GM12878 (cell line): ENCODE measurements at regions not wholly inside any gene's neighbourhood (a gene's known extent, or its start where the extent isn't known, plus 50 kb on each side); places are given as distances from the start of the nearest gene placed in this dataset.

Experiments
- ATAC-seq: fragments of 200-7000 bp; cut with Tn5 transposase; 3 replicates; pipeline ENCODE4 v1.9.1; 2020; ENCODE audit warnings: mild to moderate bottlenecking, moderate library complexity
- BruUV-seq: library from RNA; stranded (reverse); fragments of 400-500 nt; replicated peaks from 2 replicates; lab custom pipeline; 2021; lab: Mats Ljungman, UMichigan
- CTCF ChIA-PET: fragments of 300-600 bp; sonication (Branson Sonifier 250); formaldehyde crosslinking; extraction: SDS; loops from one replicate; lab custom pipeline; 2021; ENCODE audit warnings: inconsistent platforms; lab: Yijun Ruan, JAX
- POLR2A ChIA-PET: fragments of 350-600 bp; formaldehyde crosslinking; extraction: SDS; loops from one replicate; lab custom pipeline; 2021; ENCODE audit warnings: inconsistent platforms; lab: Charles Lee
- RAD21 ChIA-PET: fragments of 300-600 bp; sonication (Branson Sonifier 250); formaldehyde crosslinking; loops from one replicate; lab custom pipeline; 2023; ENCODE audit warnings: antibody characterized with exemption; ENCODE audit not compliant: unreplicated experiment; lab: Charles Lee
- SMC1A ChIA-PET: fragments of 300-600 bp; sonication (Branson Sonifier 250); formaldehyde crosslinking; loops from one replicate; lab custom pipeline; 2023; ENCODE audit not compliant: unreplicated experiment, uncharacterized antibody; lab: Charles Lee
- DNase-seq: peaks from one replicate; pipeline ENCODE4 v3.0.0-alpha.2; 2011; ENCODE audit warnings: low read depth, low spot score
- FAIRE-seq: peaks from 3 replicates; lab custom pipeline; 2011; peaks lifted over from hg19 to GRCh38; lab: Jason Lieb, UNC
- H2AFZ ChIP-seq: 2 replicates; pipeline ENCODE4 v1.6.0; 2011; ENCODE audit warnings: low read depth, low read length, control low read depth; ENCODE audit not compliant: control insufficient read depth
- H3K27ac ChIP-seq: 2 replicates; pipeline ENCODE4 v1.5.1; 2011; ENCODE audit warnings: control low read depth; ENCODE audit not compliant: control insufficient read depth, insufficient read depth
- H3K27me3 ChIP-seq, 2 experiments: replicated peaks in 1 of 2; 2 replicates each; pipeline versions ENCODE4 v1.6.0 to v1.6.1; 2011; ENCODE audit warnings: low read length in 1 of 2; ENCODE audit not compliant: control insufficient read depth in 2 of 2, insufficient read depth in 2 of 2
- H3K36me3 ChIP-seq, 2 experiments: 2 replicates each; pipeline ENCODE4 v1.5.1; 2011; ENCODE audit warnings: low read length in 1 of 2; ENCODE audit not compliant: control insufficient read depth in 2 of 2, insufficient read depth in 2 of 2
- H3K4me1 ChIP-seq: 2 replicates; pipeline ENCODE4 v1.6.1; 2011; ENCODE audit warnings: mild to moderate bottlenecking, low read length, moderate library complexity, mixed read lengths; ENCODE audit not compliant: control insufficient read depth, insufficient read depth
- H3K4me2 ChIP-seq: 2 replicates; pipeline ENCODE4 v1.6.0; 2011; ENCODE audit warnings: control low read depth; ENCODE audit not compliant: control insufficient read depth, insufficient read depth
- H3K4me3 ChIP-seq: fragments of 200-600 bp; sonication (generic); 2 replicates; pipeline ENCODE4 v1.5.1; 2016
- H3K79me2 ChIP-seq: 2 replicates; pipeline ENCODE4 v1.6.0; 2011; ENCODE audit warnings: low read length; ENCODE audit not compliant: control insufficient read depth, insufficient read depth
- H3K9ac ChIP-seq: 2 replicates; pipeline ENCODE4 v1.8.0; 2011; ENCODE audit warnings: low read length, control low read depth, mixed read lengths; ENCODE audit not compliant: control insufficient read depth, insufficient read depth
- H3K9me3 ChIP-seq: replicated peaks from 3 replicates; pipeline ENCODE4 v1.5.1; 2011; ENCODE audit warnings: mild to moderate bottlenecking, low read length; ENCODE audit not compliant: control insufficient read depth, insufficient read depth
- H4K20me1 ChIP-seq: 2 replicates; pipeline ENCODE4 v1.6.0; 2011; ENCODE audit not compliant: control insufficient read depth, insufficient read depth
- ESRRA ChIP-seq: IDR thresholded peaks from 2 replicates; pipeline ENCODE4 v1.6.1; 2012; ENCODE audit warnings: mild to moderate bottlenecking, low read length, improper control_type of control experiment
- NFYB ChIP-seq: IDR thresholded peaks from 2 replicates; pipeline ENCODE4 v1.6.1; 2011; ENCODE audit warnings: low read depth, mild to moderate bottlenecking, low read length, improper control_type of control experiment, moderate library complexity; ENCODE audit not compliant: insufficient read depth
- SPI1 ChIP-seq: IDR thresholded peaks from 2 replicates; pipeline ENCODE4 v1.6.1; 2011; ENCODE audit warnings: low read depth, mild to moderate bottlenecking, low read length, moderate library complexity, borderline replicate concordance; ENCODE audit not compliant: insufficient read depth
- SRF ChIP-seq, 2 experiments: IDR thresholded peaks; 2 replicates each; pipeline ENCODE4 v1.6.1; 2011; ENCODE audit warnings: low read depth in 2 of 2, low read length in 2 of 2, mild to moderate bottlenecking in 1 of 2, moderate library complexity in 1 of 2
- TBL1XR1 ChIP-seq: IDR thresholded peaks from 2 replicates; pipeline ENCODE4 v1.6.1; 2012; ENCODE audit warnings: low read depth, low read length, improper control_type of control experiment
- TCF7 ChIP-seq: IDR thresholded peaks from 2 replicates; pipeline ENCODE4 v1.6.1; 2014; ENCODE audit warnings: antibody characterized with exemption, borderline replicate concordance
- ZBED1 ChIP-seq: IDR thresholded peaks from 2 replicates; pipeline ENCODE4 v1.6.1; 2016; ENCODE audit warnings: borderline replicate concordance
- WGBS: methylation state at CpG from one replicate; pipeline ENCODE4 v1.1.6; 2016; ENCODE audit warnings: low lambda C conversion rate; ENCODE audit not compliant: insufficient replicate concordance, insufficient coverage; ENCODE audit errors: missing lambda C conversion rate; 5-methylcytosine and 5-hydroxymethylcytosine counted together
- in situ Hi-C: fragments of 300-500 bp; cut with MboI; formaldehyde crosslinking; loops from 9 replicates; pipeline ENCODE4 v1.14.3; 2018; ENCODE audit warnings: mixed read lengths
- intact Hi-C: fragments of 100-400 bp; cut with micrococcal nuclease; formaldehyde crosslinking; loops from one replicate; pipeline ENCODE4 v1.14.2; 2022; ENCODE audit not compliant: unreplicated experiment
- TF ChIP-seq, protein P1 (sequence below): fragments of 450-650 bp; IDR thresholded peaks from 2 replicates; pipeline ENCODE4 v1.6.1; 2017; ENCODE audit warnings: low read depth, mild to moderate bottlenecking, moderate library complexity
- TF ChIP-seq, protein P2 (sequence below), 3 experiments: IDR thresholded peaks in 2 of 3; conservative IDR thresholded peaks in 1 of 3; 2 replicates each; pipeline ENCODE4 v1.5.1; 2011; ENCODE audit warnings: low read depth in 3 of 3, low read length in 3 of 3, mild to moderate bottlenecking in 3 of 3, control low read depth in 2 of 3, moderate library complexity in 2 of 3, inconsistent platforms in 1 of 3, mixed read lengths in 1 of 3; ENCODE audit not compliant: control insufficient read depth in 2 of 3, insufficient read depth in 1 of 3; ENCODE audit errors: extremely low read depth in 1 of 3

DNA sequence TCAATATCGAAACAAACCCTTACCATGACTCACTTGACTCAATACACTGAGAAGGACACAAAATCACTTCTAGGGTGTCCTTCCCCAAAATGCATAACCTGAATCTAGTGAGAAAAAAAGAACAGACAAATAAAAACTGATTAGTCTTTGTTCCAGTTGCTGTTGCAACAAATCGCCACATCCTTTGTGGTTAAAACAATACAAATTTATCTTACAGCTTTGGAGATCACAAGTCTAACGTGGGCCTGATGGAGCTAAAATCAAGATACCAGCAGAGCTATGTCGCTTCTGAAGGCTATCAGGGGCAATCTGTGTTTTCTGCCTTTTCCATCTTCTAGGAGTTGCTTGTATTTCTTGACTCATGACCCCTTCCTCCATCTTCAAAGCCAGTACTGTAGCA lies 541.7 kb downstream of the KCNJ3 start:
- no peak for TF ChIP-seq TBL1XR1
- no peak for TF ChIP-seq ESRRA
- no peak for TF ChIP-seq SPI1
- TF ChIP-seq, protein P1, sequence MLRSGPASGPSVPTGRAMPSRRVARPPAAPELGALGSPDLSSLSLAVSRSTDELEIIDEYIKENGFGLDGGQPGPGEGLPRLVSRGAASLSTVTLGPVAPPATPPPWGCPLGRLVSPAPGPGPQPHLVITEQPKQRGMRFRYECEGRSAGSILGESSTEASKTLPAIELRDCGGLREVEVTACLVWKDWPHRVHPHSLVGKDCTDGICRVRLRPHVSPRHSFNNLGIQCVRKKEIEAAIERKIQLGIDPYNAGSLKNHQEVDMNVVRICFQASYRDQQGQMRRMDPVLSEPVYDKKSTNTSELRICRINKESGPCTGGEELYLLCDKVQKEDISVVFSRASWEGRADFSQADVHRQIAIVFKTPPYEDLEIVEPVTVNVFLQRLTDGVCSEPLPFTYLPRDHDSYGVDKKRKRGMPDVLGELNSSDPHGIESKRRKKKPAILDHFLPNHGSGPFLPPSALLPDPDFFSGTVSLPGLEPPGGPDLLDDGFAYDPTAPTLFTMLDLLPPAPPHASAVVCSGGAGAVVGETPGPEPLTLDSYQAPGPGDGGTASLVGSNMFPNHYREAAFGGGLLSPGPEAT, result no peak
- no peak for TF ChIP-seq ZBED1
- TF ChIP-seq TCF7, result no peak
- no peak for TF ChIP-seq NFYB
- TF ChIP-seq, protein P2, sequence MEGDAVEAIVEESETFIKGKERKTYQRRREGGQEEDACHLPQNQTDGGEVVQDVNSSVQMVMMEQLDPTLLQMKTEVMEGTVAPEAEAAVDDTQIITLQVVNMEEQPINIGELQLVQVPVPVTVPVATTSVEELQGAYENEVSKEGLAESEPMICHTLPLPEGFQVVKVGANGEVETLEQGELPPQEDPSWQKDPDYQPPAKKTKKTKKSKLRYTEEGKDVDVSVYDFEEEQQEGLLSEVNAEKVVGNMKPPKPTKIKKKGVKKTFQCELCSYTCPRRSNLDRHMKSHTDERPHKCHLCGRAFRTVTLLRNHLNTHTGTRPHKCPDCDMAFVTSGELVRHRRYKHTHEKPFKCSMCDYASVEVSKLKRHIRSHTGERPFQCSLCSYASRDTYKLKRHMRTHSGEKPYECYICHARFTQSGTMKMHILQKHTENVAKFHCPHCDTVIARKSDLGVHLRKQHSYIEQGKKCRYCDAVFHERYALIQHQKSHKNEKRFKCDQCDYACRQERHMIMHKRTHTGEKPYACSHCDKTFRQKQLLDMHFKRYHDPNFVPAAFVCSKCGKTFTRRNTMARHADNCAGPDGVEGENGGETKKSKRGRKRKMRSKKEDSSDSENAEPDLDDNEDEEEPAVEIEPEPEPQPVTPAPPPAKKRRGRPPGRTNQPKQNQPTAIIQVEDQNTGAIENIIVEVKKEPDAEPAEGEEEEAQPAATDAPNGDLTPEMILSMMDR (IDR thresholded peaks at IDR 0.05 in 2 of 3, conservative IDR thresholded peaks at IDR 0.05 in 1 of 3; ENCODE audit: control insufficient read depth in 2 of 3, extremely low read depth in 1 of 3, insufficient read depth in 1 of 3, low read depth in 3 of 3, low read length in 3 of 3), result no peak
- no peak for TF ChIP-seq SRF (IDR thresholded peaks at IDR 0.05; ENCODE audit: low read depth in 2 of 2, low read length in 2 of 2)
- Histone ChIP-seq H3K4me1 (no peaks in the 10 kb centered on the region), H3K4me2 (no peak overlapping the region), H3K4me3 (no peak overlapping the region), H3K79me2 (no peaks in the 10 kb centered on the region), H3K27me3 (no peaks in the 10 kb centered on the region; a peak in 1 of 4 replicates), H3K9me3 (no peaks in the 10 kb centered on the region), H4K20me1 (no peaks in the 10 kb centered on the region), H3K36me3 (no peaks in the 10 kb centered on the region), H2AFZ (no peak overlapping the region), H3K9ac (no peak overlapping the region), H3K27ac (no peak overlapping the region)
- intact Hi-C loops, result no loop called here
- RAD21 ChIA-PET, result no interaction called here
- in situ Hi-C loops, result loop anchor here (25.0 kb wide), 1 partner anchor 803 kb away; no protein-coding TSS in a partner anchor
- POLR2A ChIA-PET, result no interaction called here
- BruUV-seq, result no TSS peak
- CTCF ChIA-PET, result interaction anchor here (1.8 kb wide), 1 partner anchor 18 kb away, joined by 3 read pairs; no protein-coding TSS in a partner anchor
- DNase-seq (no peak), FAIRE-seq (no peak), ATAC-seq (no peak)
- 0% methylated on average over 4 of the region's 4 CpGs for WGBS
- SMC1A ChIA-PET, result no interaction called here
